ENCODE measurements at regions not wholly inside any gene's neighbourhood (a gene's known extent, or its start where the extent isn't known, plus 50 kb on each side); places are given as distances from the start of the nearest gene placed in this dataset.

GRCh38 chr2:138103156-138103555, 138.9 kb downstream of the HNMT start:
- TF ChIP-seq FOXM1 (IDR thresholded peaks at IDR 0.05; ENCODE audit: borderline replicate concordance, low read depth) (no peak), EP300 (IDR thresholded peaks at IDR 0.05; ENCODE audit: borderline replicate concordance) (no peak), REST (IDR thresholded peaks at IDR 0.05; ENCODE audit: low read depth) (no peak), RAD21 (IDR thresholded peaks at IDR 0.05; ENCODE audit: low read depth) (no peak), TAF1 (IDR thresholded peaks at IDR 0.05; ENCODE audit: low read depth) (no peak)

GRCh38 chr2:138104071-138104470, 139.8 kb downstream of the HNMT start:
- TF ChIP-seq USF1 (IDR thresholded peaks at IDR 0.05) (no peak), EGR1 (IDR thresholded peaks at IDR 0.05) (no peak), YY1 (IDR thresholded peaks at IDR 0.05; ENCODE audit: low read depth) (no peak), EP300 (IDR thresholded peaks at IDR 0.05; ENCODE audit: borderline replicate concordance) (no peak), CREB1 (IDR thresholded peaks at IDR 0.05; ENCODE audit: low read depth) (no peak), FOXM1 (IDR thresholded peaks at IDR 0.05; ENCODE audit: borderline replicate concordance, low read depth) (no peak), RAD21 (IDR thresholded peaks at IDR 0.05; ENCODE audit: low read depth) (no peak), TEAD4 (IDR thresholded peaks at IDR 0.05) (no peak), TCF12 (IDR thresholded peaks at IDR 0.05; ENCODE audit: low read depth) (no peak), TAF1 (IDR thresholded peaks at IDR 0.05; ENCODE audit: low read depth) (no peak), NFIC (IDR thresholded peaks at IDR 0.05) (no peak), ZBTB7A (IDR thresholded peaks at IDR 0.05; ENCODE audit: low read depth) (no peak), REST (IDR thresholded peaks at IDR 0.05; ENCODE audit: low read depth) (no peak), MAX (IDR thresholded peaks at IDR 0.05) (no peak), CEBPB (IDR thresholded peaks at IDR 0.05) (no peak)

GRCh38 chr2:138105358-138105757, 141.1 kb downstream of the HNMT start:
- TF ChIP-seq REST (IDR thresholded peaks at IDR 0.05; ENCODE audit: low read depth): no peak
- TF ChIP-seq TAF1 (IDR thresholded peaks at IDR 0.05; ENCODE audit: low read depth): no peak
- no peak for TF ChIP-seq NFIC (IDR thresholded peaks at IDR 0.05)
- no peak for TF ChIP-seq CREB1 (IDR thresholded peaks at IDR 0.05; ENCODE audit: low read depth)
- TF ChIP-seq USF1 (IDR thresholded peaks at IDR 0.05): no peak
- no peak for TF ChIP-seq EGR1 (IDR thresholded peaks at IDR 0.05)
- no peak for TF ChIP-seq TCF12 (IDR thresholded peaks at IDR 0.05; ENCODE audit: low read depth)
- TF ChIP-seq ZBTB7A (IDR thresholded peaks at IDR 0.05; ENCODE audit: low read depth): no peak
- no peak for TF ChIP-seq YY1 (IDR thresholded peaks at IDR 0.05; ENCODE audit: low read depth)
- no peak for TF ChIP-seq RAD21 (IDR thresholded peaks at IDR 0.05; ENCODE audit: low read depth)
- TF ChIP-seq MAX (IDR thresholded peaks at IDR 0.05): no peak
- TF ChIP-seq FOXM1 (IDR thresholded peaks at IDR 0.05; ENCODE audit: borderline replicate concordance, low read depth): no peak
- no peak for TF ChIP-seq TEAD4 (IDR thresholded peaks at IDR 0.05)
- no peak for TF ChIP-seq EP300 (IDR thresholded peaks at IDR 0.05; ENCODE audit: borderline replicate concordance)
- no peak for TF ChIP-seq CEBPB (IDR thresholded peaks at IDR 0.05)

- TF ChIP-seq EP300 (IDR thresholded peaks at IDR 0.05; ENCODE audit: borderline replicate concordance) (no peak), TCF12 (IDR thresholded peaks at IDR 0.05; ENCODE audit: low read depth) (no peak), RAD21 (IDR thresholded peaks at IDR 0.05; ENCODE audit: low read depth) (no peak)
These were observed 142.3 kb downstream of the HNMT start for GRCh38 chr2:138106606-138107005.

- TF ChIP-seq MAX (IDR thresholded peaks at IDR 0.05): no peak
- no peak for TF ChIP-seq CEBPB (IDR thresholded peaks at IDR 0.05)
- TF ChIP-seq FOXM1 (IDR thresholded peaks at IDR 0.05; ENCODE audit: borderline replicate concordance, low read depth): no peak
- TF ChIP-seq ZBTB7A (IDR thresholded peaks at IDR 0.05; ENCODE audit: low read depth): no peak
- no peak for TF ChIP-seq CREB1 (IDR thresholded peaks at IDR 0.05; ENCODE audit: low read depth)
- TF ChIP-seq TCF12 (IDR thresholded peaks at IDR 0.05; ENCODE audit: low read depth): no peak
- no peak for TF ChIP-seq REST (IDR thresholded peaks at IDR 0.05; ENCODE audit: low read depth)
- TF ChIP-seq TAF1 (IDR thresholded peaks at IDR 0.05; ENCODE audit: low read depth): no peak
- no peak for TF ChIP-seq EP300 (IDR thresholded peaks at IDR 0.05; ENCODE audit: borderline replicate concordance)
- no peak for TF ChIP-seq TEAD4 (IDR thresholded peaks at IDR 0.05)
- no peak for TF ChIP-seq RAD21 (IDR thresholded peaks at IDR 0.05; ENCODE audit: low read depth)
- no peak for TF ChIP-seq USF1 (IDR thresholded peaks at IDR 0.05)
- TF ChIP-seq NFIC (IDR thresholded peaks at IDR 0.05): no peak
- no peak for TF ChIP-seq EGR1 (IDR thresholded peaks at IDR 0.05)
- no peak for TF ChIP-seq YY1 (IDR thresholded peaks at IDR 0.05; ENCODE audit: low read depth)
These were observed 143.0 kb downstream of the HNMT start for GRCh38 chr2:138107288-138107687.

Measured in Ishikawa (cell line).